Colonic mucosa (tissue), 4 donors: ENCODE measurements at regions not wholly inside any gene's neighbourhood (a gene's known extent, or its start where the extent isn't known, plus 50 kb on each side); places are given as distances from the start of the nearest gene placed in this dataset.

Experiments used
- DNase-seq: peaks from one replicate; pipeline ENCODE4 v3.0.0-alpha.2; 2020
- H3K27ac ChIP-seq: fragments of 200-600 bp; one replicate; pipeline ENCODE4 v1.8.0; 2021
- H3K27me3 ChIP-seq: fragments of 200-600 bp; one replicate; pipeline ENCODE4 v1.8.0; 2021
- H3K36me3 ChIP-seq: fragments of 200-600 bp; one replicate; pipeline ENCODE4 v1.8.0; 2021
- H3K4me1 ChIP-seq: fragments of 200-600 bp; one replicate; pipeline ENCODE4 v1.8.0; 2021; ENCODE audit warnings: mild to moderate bottlenecking
- H3K4me3 ChIP-seq: fragments of 200-600 bp; one replicate; pipeline ENCODE4 v1.8.0; 2021
- H3K9ac ChIP-seq, 2 donors: one replicate each; pipeline ENCODE4 v1.7.0; 2013; ENCODE audit warnings: control low read depth in 2 of 2, low read depth in 2 of 2, low read length in 2 of 2
- H3K9me3 ChIP-seq: fragments of 200-600 bp; one replicate; pipeline ENCODE4 v1.8.0; 2021
- CTCF ChIP-seq: fragments of 200-600 bp; IDR thresholded peaks from one replicate; pipeline ENCODE4 v1.8.0; 2022; ENCODE audit warnings: antibody characterized with exemption, mild to moderate bottlenecking
- intact Hi-C: fragments of 100-400 bp; cut with DNase I; formaldehyde crosslinking; loops from one replicate; pipeline ENCODE4 v1.14.1; 2022
- donor health status: healthy.
- donor health status: DM: no; HTN: no; CAD: no.
- donor health status: DM: no; HTN: no; CAD: no.

- DNase-seq: no peak
- H3K4me3 ChIP-seq: no peak overlapping the region
- H3K9me3 ChIP-seq: no peaks in the 10 kb centered on the region
- H3K4me1 ChIP-seq: no peaks in the 10 kb centered on the region
- H3K27me3 ChIP-seq: no peaks in the 10 kb centered on the region
- intact Hi-C loops: no loop called here
- no peaks in the 10 kb centered on the region for H3K36me3 ChIP-seq
- H3K9ac ChIP-seq: no peak overlapping the region
- H3K27ac ChIP-seq: no peak overlapping the region
- TF ChIP-seq CTCF: no peak
These were observed 172.4 kb upstream of the HS6ST1 start for GRCh38 chr2:128490881-128491691.

GRCh38 chr2:128491692-128492244 lies 173.1 kb upstream of the HS6ST1 start:
- TF ChIP-seq CTCF: no peak
- H3K27ac ChIP-seq: no peak overlapping the region
- intact Hi-C loops: no loop called here
- H3K9ac ChIP-seq: no peak overlapping the region
- no peak overlapping the region for H3K4me3 ChIP-seq
- H3K36me3 ChIP-seq: no peaks in the 10 kb centered on the region
- no peaks in the 10 kb centered on the region for H3K9me3 ChIP-seq
- no peaks in the 10 kb centered on the region for H3K27me3 ChIP-seq
- no peaks in the 10 kb centered on the region for H3K4me1 ChIP-seq
- DNase-seq: no peak

- intact Hi-C loops: no loop called here
- Histone ChIP-seq H3K4me3 (no peak overlapping the region), H3K9me3 (no peaks in the 10 kb centered on the region), H3K27ac (no peak overlapping the region), H3K27me3 (no peaks in the 10 kb centered on the region), H3K4me1 (no peaks in the 10 kb centered on the region), H3K9ac (no peak overlapping the region), H3K36me3 (no peaks in the 10 kb centered on the region)
- no peak for DNase-seq
- no peak for TF ChIP-seq CTCF
These were observed 174.5 kb upstream of the HS6ST1 start for GRCh38 chr2:128492966-128493811.

- H3K36me3 ChIP-seq: no peaks in the 10 kb centered on the region
- H3K4me3 ChIP-seq: no peak overlapping the region
- DNase-seq: no peak
- H3K9me3 ChIP-seq: no peaks in the 10 kb centered on the region
- H3K9ac ChIP-seq: no peak overlapping the region
- H3K27me3 ChIP-seq: no peaks in the 10 kb centered on the region
- H3K4me1 ChIP-seq: no peaks in the 10 kb centered on the region
- no peak overlapping the region for H3K27ac ChIP-seq
- TF ChIP-seq CTCF: no peak
- intact Hi-C loops: no loop called here
These were observed 175.2 kb upstream of the HS6ST1 start for GRCh38 chr2:128493880-128494279.

GRCh38 chr2:128494307-128494639 lies 175.6 kb upstream of the HS6ST1 start:
- H3K9ac ChIP-seq: no peak overlapping the region
- H3K9me3 ChIP-seq: no peaks in the 10 kb centered on the region
- intact Hi-C loops: no loop called here
- no peak overlapping the region for H3K4me3 ChIP-seq
- no peaks in the 10 kb centered on the region for H3K4me1 ChIP-seq
- no peaks in the 10 kb centered on the region for H3K27me3 ChIP-seq
- no peaks in the 10 kb centered on the region for H3K36me3 ChIP-seq
- no peak overlapping the region for H3K27ac ChIP-seq
- TF ChIP-seq CTCF: no peak
- DNase-seq: no peak
